ENCODE measurements at regions not wholly inside any gene's neighbourhood (a gene's known extent, or its start where the extent isn't known, plus 50 kb on each side); places are given as distances from the start of the nearest gene placed in this dataset.

- Histone ChIP-seq H3K79me2 (ENCODE audit: insufficient read depth) (no peaks in the 10 kb centered on the region), H3K27me3 (ENCODE audit: insufficient read depth) (peaks cover 14% of the 10 kb centered on the region; the same call in 1 of the 2 replicates), H3K36me3 (replicated peaks in 1 of 2; ENCODE audit: control insufficient read depth in 1 of 2, insufficient read depth in 2 of 2, low read length in 1 of 2) (no peaks in the 10 kb centered on the region), H3K9me2 (no peaks in the 10 kb centered on the region), H3K4me2 (no peak overlapping the region), H3K9ac (no peak overlapping the region), H3K27ac (ENCODE audit: low read depth in 2 of 2, low read length in 1 of 2) (no peak overlapping the region), H3K4me3 (ENCODE audit: low read depth in 2 of 2, low read length in 1 of 2) (no peak overlapping the region), H2AFZ (ENCODE audit: low read depth) (no peak overlapping the region), H4K20me1 (ENCODE audit: insufficient read depth) (no peaks in the 10 kb centered on the region), H3F3A (replicated peaks; ENCODE audit: insufficient read depth) (no peaks in the 10 kb centered on the region), H3K9me3 (no peaks in the 10 kb centered on the region), H3K4me1 (ENCODE audit: control insufficient read depth in 1 of 2, insufficient read depth in 2 of 2, low read depth in 1 of 2, low read length in 1 of 2) (peaks cover 0 to 6% of the 10 kb centered on the region in 2 experiments; a peak in 1 of 4 replicates)
- 33% methylated on average over 3 of the region's 3 CpGs for whole genome bisulfite sequencing (ENCODE audit: low lambda C conversion rate)
- no peak for DNase-seq
- TF ChIP-seq SMC3 (IDR thresholded peaks at IDR 0.05; ENCODE audit: low read depth, low read length) (no peak), YY1 (IDR thresholded peaks at IDR 0.05; ENCODE audit: low read depth) (no peak), JUND (IDR thresholded peaks at IDR 0.05) (no peak), RXRA (IDR thresholded peaks at IDR 0.05; ENCODE audit: borderline replicate concordance, low read depth) (no peak), GABPA (IDR thresholded peaks at IDR 0.05; ENCODE audit: low read depth) (no peak), EP300 (IDR thresholded peaks at IDR 0.05; ENCODE audit: borderline replicate concordance in 1 of 2, low read depth in 1 of 2, low read length in 1 of 2) (no peak), ZBTB33 (IDR thresholded peaks at IDR 0.05; ENCODE audit: borderline replicate concordance, low read depth) (no peak), TAF1 (IDR thresholded peaks at IDR 0.05; ENCODE audit: borderline replicate concordance, low read depth, low read length) (no peak), RFX5 (IDR thresholded peaks at IDR 0.05; ENCODE audit: low read length) (no peak), USF2 (IDR thresholded peaks at IDR 0.05; ENCODE audit: borderline replicate concordance, low read depth, low read length) (no peak), POLR2AphosphoS5 (IDR thresholded peaks at IDR 0.05; ENCODE audit: low read depth, low read length) (no peak), CHD2 (IDR thresholded peaks at IDR 0.05; ENCODE audit: low read length, partially characterized antibody) (no peak), TCF12 (IDR thresholded peaks at IDR 0.05) (no peak), MXI1 (IDR thresholded peaks at IDR 0.05; ENCODE audit: low read depth, low read length) (no peak)
- CTCF ChIA-PET: no interaction called here
- POLR2A ChIA-PET: no interaction called here
Measured at GRCh38 chr11:116538677-116539076, 234.1 kb downstream of the BUD13 start.

GRCh38 chr11:116537709-116538108 lies 235.1 kb downstream of the BUD13 start:
- Histone ChIP-seq H3K27me3 (ENCODE audit: insufficient read depth) (peaks cover 14% of the 10 kb centered on the region; the same call in 1 of the 2 replicates), H3K4me3 (ENCODE audit: low read depth in 2 of 2, low read length in 1 of 2) (no peak overlapping the region), H3K4me1 (ENCODE audit: control insufficient read depth in 1 of 2, insufficient read depth in 2 of 2, low read depth in 1 of 2, low read length in 1 of 2) (peaks cover 0 to 10% of the 10 kb centered on the region in 2 experiments; a peak in 1 of 4 replicates), H3K9me3 (no peaks in the 10 kb centered on the region), H3K4me2 (no peak overlapping the region), H3K27ac (ENCODE audit: low read depth in 2 of 2, low read length in 1 of 2) (no peak overlapping the region; a peak in 1 of 4 replicates), H3K9ac (no peak overlapping the region), H3K79me2 (ENCODE audit: insufficient read depth) (no peaks in the 10 kb centered on the region), H2AFZ (ENCODE audit: low read depth) (no peak overlapping the region), H3K36me3 (replicated peaks in 1 of 2; ENCODE audit: control insufficient read depth in 1 of 2, insufficient read depth in 2 of 2, low read length in 1 of 2) (no peaks in the 10 kb centered on the region), H3F3A (replicated peaks; ENCODE audit: insufficient read depth) (no peaks in the 10 kb centered on the region), H4K20me1 (ENCODE audit: insufficient read depth) (no peaks in the 10 kb centered on the region), H3K9me2 (no peaks in the 10 kb centered on the region)
- no peak for DNase-seq
- 55% methylated on average over 9 of the region's 11 CpGs for WGBS (ENCODE audit: low lambda C conversion rate)
- TF ChIP-seq RXRA (IDR thresholded peaks at IDR 0.05; ENCODE audit: borderline replicate concordance, low read depth) (no peak), RFX5 (IDR thresholded peaks at IDR 0.05; ENCODE audit: low read length) (no peak), POLR2AphosphoS5 (IDR thresholded peaks at IDR 0.05; ENCODE audit: low read depth, low read length) (no peak), USF1 (IDR thresholded peaks at IDR 0.05; ENCODE audit: borderline replicate concordance, low read depth) (no peak), SIN3A (IDR thresholded peaks at IDR 0.05; ENCODE audit: borderline replicate concordance, low read depth, low read length) (no peak), GATA2 (CRISPR knock-in tag; IDR thresholded peaks at IDR 0.05) (no peak), PBX3 (IDR thresholded peaks at IDR 0.05) (no peak), MXI1 (IDR thresholded peaks at IDR 0.05; ENCODE audit: low read depth, low read length) (no peak), NFIC (IDR thresholded peaks at IDR 0.05; ENCODE audit: borderline replicate concordance) (no peak), CTCF (IDR thresholded peaks at IDR 0.05) (no peak), RAD21 (IDR thresholded peaks at IDR 0.05; ENCODE audit: low read length) (no peak), NRF1 (IDR thresholded peaks at IDR 0.05; ENCODE audit: low read depth, low read length) (no peak), FOSL2 (IDR thresholded peaks at IDR 0.05; ENCODE audit: borderline replicate concordance, low read depth) (no peak)
- ChIA-PET POLR2A (no interaction called here), CTCF (no interaction called here)

Measured in SK-N-SH (cell line).